Adrenal gland (tissue), 9 donors: ENCODE measurements at regions not wholly inside any gene's neighbourhood (a gene's known extent, or its start where the extent isn't known, plus 50 kb on each side); places are given as distances from the start of the nearest gene placed in this dataset.

Experiments used
- DNase-seq, 7 donors: peaks; one replicate each; pipeline ENCODE4 v3.0.0-alpha.2; 2019 to 2020
- H3K27ac ChIP-seq, 5 donors: fragments of 200-600 bp; sonication (generic) in 4 of 5; 1 replicate in 3 of 5; 2 replicates in 2 of 5; pipeline versions ENCODE4 v1.5.1 to v1.8.0; 2016 to 2020; ENCODE audit warnings: mild to moderate bottlenecking in 1 of 5
- H3K27me3 ChIP-seq: fragments of 200-600 bp; 2 replicates; pipeline ENCODE4 v1.8.0; 2021
- H3K36me3 ChIP-seq, 2 donors: fragments of 200-600 bp; replicated peaks in 1 of 2; 1 replicate in 1 of 2; 2 replicates in 1 of 2; pipeline versions ENCODE4 v1.5.1 to v1.8.0; 2018 to 2022
- H3K4me1 ChIP-seq, 2 donors: fragments of 200-600 bp; replicated peaks in 1 of 2; 1 replicate in 1 of 2; 2 replicates in 1 of 2; pipeline versions ENCODE4 v1.5.1 to v1.8.0; 2018 to 2021
- H3K4me3 ChIP-seq, 4 donors: fragments of 200-600 bp; sonication (generic) in 3 of 4; one replicate each; pipeline ENCODE4 v1.5.1; 2016 to 2018
- H3K9me3 ChIP-seq, 3 donors: fragments of 200-600 bp; sonication (generic) in 1 of 3; replicated peaks in 1 of 3; 1 replicate in 2 of 3; 2 replicates in 1 of 3; pipeline versions ENCODE4 v1.5.1 to v1.8.0; 2016 to 2021
- CTCF ChIP-seq, 6 experiments: fragments of 450-650 bp in 4 of 6; fragments of 200-600 bp in 2 of 6; sonication (generic) in 1 of 6; IDR thresholded peaks; 1 replicate in 5 of 6; 2 replicates in 1 of 6; pipeline versions ENCODE4 v1.5.1 to v1.8.0; 2016 to 2021; ENCODE audit warnings: antibody characterized with exemption in 6 of 6, mild to moderate bottlenecking in 2 of 6, moderate library complexity in 1 of 6
- POLR2A ChIP-seq, 2 donors: fragments of 450-650 bp; IDR thresholded peaks; one replicate each; pipeline ENCODE4 v1.6.1; 2017; ENCODE audit warnings: antibody characterized with exemption in 2 of 2, mild to moderate bottlenecking in 2 of 2, moderate library complexity in 1 of 2
- WGBS, 4 donors: extraction: QIAGEN DNeasy Blood & Tissue Kit in 2 of 4; methylation state at CpG; one replicate each; pipeline versions ENCODE4 v1.1.5 to v1.1.7; 2013 to 2017; 5-methylcytosine and 5-hydroxymethylcytosine counted together
- intact Hi-C, 2 donors: fragments of 100-400 bp; cut with DNase I; formaldehyde crosslinking; loops; one replicate each; pipeline versions ENCODE4 v1.14.1 to v1.15.0; 2022 to 2023
- donor health status: healthy with polysubstance abuse.
- donor health status: Bipolar disorder and iron deficiency.
- donor health status: DM: yes; HTN: yes; CAD: no.
- donor health status: DM: no; HTN: no; CAD: no.
- donor health status: DM: no; HTN: no; CAD: no.

- intact Hi-C loops = loop anchor here (5.0 to 10.0 kb wide), 2 partner anchors 435 to 438 kb away; no protein-coding TSS in a partner anchor
- Histone ChIP-seq H3K4me3 (no peak overlapping the region), H3K27ac (peak overlapping the region in 3 of 5 donors; percentile 74 to 82 (median 75)), H3K27me3 (no peaks in the 10 kb centered on the region), H3K36me3 (no peaks in the 10 kb centered on the region), H3K4me1 (peaks cover 0 to 6% of the 10 kb centered on the region in 2 donors), H3K9me3 (no peaks in the 10 kb centered on the region)
- DNase-seq = no peak
- 70 to 80% (median 78%) methylated on average over 5 of the region's 5 CpGs for WGBS, 4 donors
- TF ChIP-seq CTCF (IDR thresholded peaks at IDR 0.05) = no peak
- no peak for TF ChIP-seq POLR2A (IDR thresholded peaks at IDR 0.05)
Observed at GRCh38 chr6:151689499-151690201, 117.8 kb upstream of the ESR1 start.

DNA sequence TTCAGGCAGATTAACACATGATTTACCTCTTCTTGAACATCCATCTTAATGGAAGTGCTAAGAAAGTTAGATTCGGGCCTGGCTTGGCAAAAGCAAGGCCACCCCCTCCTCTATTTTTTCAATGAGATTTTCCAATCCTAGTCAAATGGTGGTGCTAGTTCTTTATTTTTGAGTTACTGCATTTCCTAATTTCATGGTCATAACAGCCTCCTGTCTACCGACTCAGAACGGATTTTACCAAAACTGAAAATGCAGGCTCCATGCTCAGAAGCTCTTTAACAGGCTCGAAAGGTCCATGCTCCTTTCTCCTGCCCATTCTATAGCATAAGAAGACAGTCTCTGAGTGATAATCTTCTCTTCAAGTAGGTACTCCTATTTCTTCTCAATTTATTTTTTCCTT lies 117.2 kb upstream of the ESR1 start:
- WGBS, 4 donors = 23 to 37% (median 31%) methylated on average over 4 of the region's 4 CpGs

DNA sequence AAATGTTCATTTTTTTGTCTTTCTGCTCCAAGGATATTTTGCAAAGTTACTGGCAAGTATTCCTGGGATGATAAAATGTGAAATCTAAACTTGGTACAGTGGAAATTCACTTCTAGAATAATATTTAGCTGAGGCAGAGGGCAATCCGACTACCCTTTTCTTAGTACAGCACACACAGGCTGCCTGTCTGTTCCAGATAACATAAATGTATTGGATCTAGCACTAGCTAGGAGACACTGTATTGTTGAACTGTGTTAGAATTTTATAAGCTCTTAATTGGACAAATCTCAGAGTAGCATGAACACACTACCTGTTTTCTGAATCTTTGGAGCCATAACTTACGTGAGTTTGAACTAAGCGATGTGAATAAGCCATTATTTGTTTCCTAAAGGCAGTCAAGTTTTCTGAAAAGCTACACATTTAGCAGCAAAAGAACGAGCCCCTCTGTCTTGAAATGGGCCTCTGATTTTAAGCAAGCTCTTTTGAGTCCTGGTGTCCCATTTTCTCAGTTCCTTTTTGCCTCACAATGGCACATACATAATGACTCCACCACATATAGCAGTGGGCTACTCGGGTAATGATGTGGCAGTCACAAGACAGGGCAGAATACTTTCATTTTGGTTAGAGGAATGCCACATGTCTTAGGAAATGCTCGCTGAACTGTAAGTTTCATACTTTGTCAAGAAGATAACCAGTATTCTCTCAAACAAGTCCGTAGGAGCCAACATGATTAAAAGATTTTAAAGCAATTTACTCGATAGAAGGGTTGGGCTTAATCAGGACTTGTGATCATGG lies 116.5 kb upstream of the ESR1 start:
- TF ChIP-seq CTCF (IDR thresholded peaks at IDR 0.05) (no peak), POLR2A (IDR thresholded peaks at IDR 0.05) (peak in 1 of 2 donors; percentile 69)
- Histone ChIP-seq H3K9me3 (no peaks in the 10 kb centered on the region), H3K36me3 (no peaks in the 10 kb centered on the region), H3K4me3 (peak overlapping the region in 2 of 4 donors; percentile 8 to 49), H3K4me1 (peaks cover 0 to 6% of the 10 kb centered on the region in 2 donors), H3K27me3 (no peaks in the 10 kb centered on the region), H3K27ac (peak overlapping the region in 4 of 5 donors; percentile 63 to 82 (median 74))
- 51 to 62% (median 58%) methylated on average over 8 of the region's 8 CpGs for WGBS, 4 donors
- DNase-seq = peak in 3 of 7 donors; percentile 20 to 42 (median 25)
- intact Hi-C loops = loop anchor here (5.0 to 10.0 kb wide), 2 partner anchors 434 to 436 kb away; no protein-coding TSS in a partner anchor

More for the DNA sequence above, 117.2 kb upstream of the ESR1 start:
- no peaks in the 10 kb centered on the region for H3K9me3 ChIP-seq
- no peaks in the 10 kb centered on the region for H3K36me3 ChIP-seq
- H3K4me3 ChIP-seq = peak overlapping the region in 2 of 4 donors; percentile 8 to 49
- no peaks in the 10 kb centered on the region for H3K27me3 ChIP-seq
- intact Hi-C loops = loop anchor here (5.0 to 10.0 kb wide), 2 partner anchors 434 to 437 kb away; no protein-coding TSS in a partner anchor
- peaks cover 0 to 6% of the 10 kb centered on the region in 2 donors for H3K4me1 ChIP-seq
- TF ChIP-seq POLR2A (IDR thresholded peaks at IDR 0.05) (peak in 1 of 2 donors; percentile 70), CTCF (IDR thresholded peaks at IDR 0.05) (peak in 1 of 6 experiments; percentile 10)
- peak in 1 of 7 donors; percentile 14 for DNase-seq
- peak overlapping the region in 4 of 5 donors; percentile 63 to 82 (median 74) for H3K27ac ChIP-seq

DNA sequence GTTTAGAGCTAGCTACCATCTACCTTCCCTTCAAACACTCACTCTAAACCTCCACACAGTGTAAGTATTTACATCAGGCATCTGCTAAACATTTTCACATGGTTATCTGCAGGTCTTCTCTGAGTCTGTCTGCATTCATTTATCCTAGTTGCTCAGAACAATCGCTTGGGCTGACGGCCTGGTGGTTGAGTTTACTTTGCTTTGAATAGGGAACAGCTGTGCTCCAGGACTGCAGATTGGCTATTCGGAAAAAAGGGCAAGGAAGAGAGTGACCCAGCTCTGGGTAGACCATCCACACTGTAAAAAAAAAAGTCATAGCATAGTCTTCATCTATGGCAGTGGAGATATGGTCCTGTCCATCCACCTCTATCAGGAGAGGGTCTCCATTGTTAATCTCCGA lies 115.3 kb upstream of the ESR1 start:
- peaks cover 0 to 6% of the 10 kb centered on the region in 2 donors for H3K4me1 ChIP-seq
- H3K27ac ChIP-seq = peak overlapping the region in 1 of 5 donors; percentile 2
- intact Hi-C loops = loop anchor here (5.0 to 10.0 kb wide), 2 partner anchors 433 to 435 kb away; no protein-coding TSS in a partner anchor
- WGBS, 4 donors = 53 to 75% (median 67%) methylated on average over 4 of the region's 4 CpGs
- H3K4me3 ChIP-seq = no peak overlapping the region
- no peak for DNase-seq
- no peaks in the 10 kb centered on the region for H3K36me3 ChIP-seq
- no peaks in the 10 kb centered on the region for H3K9me3 ChIP-seq
- TF ChIP-seq CTCF (IDR thresholded peaks at IDR 0.05) (no peak), POLR2A (IDR thresholded peaks at IDR 0.05) (no peak)
- no peaks in the 10 kb centered on the region for H3K27me3 ChIP-seq
